Fibroblast of villous mesenchyme (primary cell): ENCODE measurements at regions not wholly inside any gene's neighbourhood (a gene's known extent, or its start where the extent isn't known, plus 50 kb on each side); places are given as distances from the start of the nearest gene placed in this dataset.

Experiments
- DNase-seq: peaks from one replicate; pipeline ENCODE4 v3.0.0-alpha.2; 2010; ENCODE audit warnings: low read depth
- H3K4me3 ChIP-seq: 2 replicates; pipeline ENCODE4 v1.5.1; 2011; ENCODE audit warnings: low read depth, mild to moderate bottlenecking, low read length
- CTCF ChIP-seq: IDR thresholded peaks from 2 replicates; pipeline ENCODE4 v1.5.1; 2012; ENCODE audit warnings: low read depth, mild to moderate bottlenecking, low read length; ENCODE audit not compliant: insufficient read depth

DNA sequence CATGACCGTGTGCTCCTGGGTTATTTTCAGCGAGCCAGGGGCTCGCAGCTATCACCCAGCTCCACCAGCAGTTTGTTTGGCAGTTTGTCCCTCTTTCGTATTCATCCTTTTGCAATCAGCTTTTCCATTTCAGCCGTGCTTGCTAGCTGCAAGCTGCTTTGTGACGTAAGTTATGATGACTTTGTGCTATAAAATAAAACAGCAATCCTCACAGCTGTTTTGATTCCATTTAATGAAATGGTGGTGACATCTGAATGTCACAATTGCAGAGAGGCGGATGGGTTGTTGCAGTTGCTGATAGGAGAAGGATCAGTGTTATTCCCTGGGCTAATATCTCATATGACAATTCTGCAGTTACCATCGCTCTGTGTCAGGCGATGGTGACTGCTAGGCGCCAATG is 251.7 kb downstream of the SNX10 start:
- no peak overlapping the region for H3K4me3 ChIP-seq
- TF ChIP-seq CTCF = no peak
- DNase-seq = no peak

DNA sequence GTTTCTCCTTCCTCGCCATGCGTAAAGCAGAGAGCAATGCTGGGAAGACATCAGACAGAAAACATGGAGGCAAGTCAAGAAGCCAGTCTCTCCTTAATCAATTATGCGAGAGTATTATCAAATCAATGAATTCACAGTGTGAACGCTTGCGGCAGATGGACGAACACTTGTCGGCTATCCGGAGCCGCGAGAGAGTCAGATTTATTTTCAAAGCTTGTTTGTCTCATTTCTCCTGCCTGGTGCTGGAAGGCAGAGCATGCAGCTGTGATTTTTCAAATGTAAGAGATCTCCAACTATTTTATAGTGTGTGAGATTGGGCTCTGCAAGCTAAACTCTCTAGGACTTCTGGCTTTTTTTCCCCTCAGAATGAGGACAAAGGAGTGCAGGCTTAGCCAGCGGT is 252.3 kb downstream of the SNX10 start:
- no peak for DNase-seq
- TF ChIP-seq CTCF = no peak
- no peak overlapping the region for H3K4me3 ChIP-seq

GRCh38 chr7:26546508-26547053 is 254.9 kb downstream of the SNX10 start:
- no peak for DNase-seq
- no peak overlapping the region for H3K4me3 ChIP-seq
- TF ChIP-seq CTCF = no peak

GRCh38 chr7:26547156-26547555 is 255.5 kb downstream of the SNX10 start:
- DNase-seq = no peak
- no peak overlapping the region for H3K4me3 ChIP-seq
- no peak for TF ChIP-seq CTCF

- no peak for TF ChIP-seq CTCF
- no peak overlapping the region for H3K4me3 ChIP-seq
- no peak for DNase-seq
These were observed 257.8 kb downstream of the SNX10 start for GRCh38 chr7:26549281-26549944.

GRCh38 chr7:26550492-26550891 is 258.8 kb downstream of the SNX10 start:
- H3K4me3 ChIP-seq = no peak overlapping the region
- no peak for DNase-seq
- no peak for TF ChIP-seq CTCF

DNA sequence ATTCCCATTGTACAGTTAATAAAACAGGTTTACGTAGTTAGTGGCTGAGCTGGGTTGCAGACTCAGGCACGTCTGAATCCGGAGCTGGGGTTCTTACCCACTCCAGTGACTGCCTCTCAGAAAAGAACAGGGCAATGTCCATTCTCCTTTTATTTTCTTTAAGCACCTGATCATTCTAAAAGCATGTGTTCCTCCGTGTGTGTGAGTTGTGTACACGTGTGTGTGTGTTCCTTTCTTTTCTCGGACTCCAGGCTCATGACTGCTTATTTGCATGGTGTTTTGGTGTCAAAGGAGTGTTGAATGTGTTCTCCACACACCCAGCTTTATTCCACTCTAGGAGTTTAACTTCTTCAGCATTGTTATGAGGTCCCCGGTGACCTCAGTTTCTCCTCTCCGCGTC is 260.1 kb downstream of the SNX10 start:
- TF ChIP-seq CTCF = no peak
- H3K4me3 ChIP-seq = no peak overlapping the region
- DNase-seq = no peak
